ENCODE measurements at regions not wholly inside any gene's neighbourhood (a gene's known extent, or its start where the extent isn't known, plus 50 kb on each side); places are given as distances from the start of the nearest gene placed in this dataset.

DNA sequence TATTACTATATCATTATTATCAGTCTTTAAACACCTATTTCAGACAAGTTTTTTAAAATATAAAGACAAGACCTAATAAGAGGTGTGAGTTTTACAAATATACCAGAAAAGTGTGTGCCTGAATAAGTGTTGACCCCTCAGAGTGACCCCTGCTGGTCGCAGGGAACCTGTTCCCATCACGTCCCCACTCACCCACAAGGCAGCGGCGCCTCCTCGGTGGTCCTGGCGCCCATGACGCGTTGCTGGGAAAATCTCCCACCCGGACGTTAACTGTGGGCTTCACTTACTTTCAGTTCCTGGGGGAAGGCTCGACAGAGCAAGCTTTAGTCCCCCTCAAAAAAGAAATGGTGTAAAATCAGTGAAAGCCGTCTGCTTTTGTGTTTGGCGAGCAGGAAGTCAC is 93.5 kb downstream of the TMEM18 start:
- TF ChIP-seq, protein P1, sequence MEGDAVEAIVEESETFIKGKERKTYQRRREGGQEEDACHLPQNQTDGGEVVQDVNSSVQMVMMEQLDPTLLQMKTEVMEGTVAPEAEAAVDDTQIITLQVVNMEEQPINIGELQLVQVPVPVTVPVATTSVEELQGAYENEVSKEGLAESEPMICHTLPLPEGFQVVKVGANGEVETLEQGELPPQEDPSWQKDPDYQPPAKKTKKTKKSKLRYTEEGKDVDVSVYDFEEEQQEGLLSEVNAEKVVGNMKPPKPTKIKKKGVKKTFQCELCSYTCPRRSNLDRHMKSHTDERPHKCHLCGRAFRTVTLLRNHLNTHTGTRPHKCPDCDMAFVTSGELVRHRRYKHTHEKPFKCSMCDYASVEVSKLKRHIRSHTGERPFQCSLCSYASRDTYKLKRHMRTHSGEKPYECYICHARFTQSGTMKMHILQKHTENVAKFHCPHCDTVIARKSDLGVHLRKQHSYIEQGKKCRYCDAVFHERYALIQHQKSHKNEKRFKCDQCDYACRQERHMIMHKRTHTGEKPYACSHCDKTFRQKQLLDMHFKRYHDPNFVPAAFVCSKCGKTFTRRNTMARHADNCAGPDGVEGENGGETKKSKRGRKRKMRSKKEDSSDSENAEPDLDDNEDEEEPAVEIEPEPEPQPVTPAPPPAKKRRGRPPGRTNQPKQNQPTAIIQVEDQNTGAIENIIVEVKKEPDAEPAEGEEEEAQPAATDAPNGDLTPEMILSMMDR (IDR thresholded peaks at IDR 0.05; ENCODE audit: insufficient read depth, low read depth, low read length) = no peak
- no peak for TF ChIP-seq EZH2 (IDR thresholded peaks at IDR 0.05; ENCODE audit: insufficient read depth, low read length)

Measured in astrocyte (in vitro differentiated cells and primary cell).